H1 (cell line): ENCODE measurements at regions not wholly inside any gene's neighbourhood (a gene's known extent, or its start where the extent isn't known, plus 50 kb on each side); places are given as distances from the start of the nearest gene placed in this dataset.

Experiments used
- CTCF ChIA-PET: fragments of 300-600 bp; sonication (Branson Sonifier 250); formaldehyde crosslinking; loops from one replicate; lab custom pipeline; 2021; ENCODE audit not compliant: partially characterized antibody; lab: Charles Lee
- POLR2A ChIA-PET: fragments of 300-600 bp; sonication (Branson Sonifier 250); formaldehyde crosslinking; loops from one replicate; lab custom pipeline; 2021; ENCODE audit warnings: inconsistent platforms; ENCODE audit not compliant: partially characterized antibody; lab: Charles Lee
- DNase-seq, 2 experiments: peaks; one replicate each; pipeline versions ENCODE4 v3.0.0 to v3.0.0-alpha.2; 2010 to 2022; ENCODE audit warnings: low spot score in 2 of 2, low read depth in 1 of 2, mixed read lengths in 1 of 2
- FAIRE-seq: peaks from 2 replicates; lab custom pipeline; 2011; peaks lifted over from hg19 to GRCh38; lab: Jason Lieb, UNC
- H2AFZ ChIP-seq: 2 replicates; pipeline ENCODE4 v1.8.1; 2012; ENCODE audit warnings: low read length, inconsistent platforms
- H2AK5ac ChIP-seq: 2 replicates; pipeline ENCODE4 v1.6.1; 2013; ENCODE audit warnings: low read depth, low read length
- H2BK120ac ChIP-seq: replicated peaks from 2 replicates; pipeline ENCODE3; 2013; ENCODE audit warnings: low read depth, low read length, inconsistent platforms
- H2BK12ac ChIP-seq: 2 replicates; pipeline ENCODE4 v1.6.1; 2013; ENCODE audit warnings: low read depth, low read length
- H2BK15ac ChIP-seq: 2 replicates; pipeline ENCODE4 v1.6.1; 2013; ENCODE audit warnings: low read length
- H2BK20ac ChIP-seq: 2 replicates; pipeline ENCODE4 v1.6.1; 2013; ENCODE audit warnings: low read length
- H2BK5ac ChIP-seq: 2 replicates; pipeline ENCODE4 v1.6.1; 2013; ENCODE audit warnings: low read depth, low read length
- H3K14ac ChIP-seq: 2 replicates; pipeline ENCODE4 v1.6.1; 2013; ENCODE audit warnings: inconsistent platforms; ENCODE audit not compliant: insufficient read length
- H3K18ac ChIP-seq: 2 replicates; pipeline ENCODE4 v1.6.1; 2013; ENCODE audit warnings: low read length; ENCODE audit errors: extremely low read depth
- H3K23ac ChIP-seq: 2 replicates; pipeline ENCODE4 v1.6.1; 2013; ENCODE audit warnings: inconsistent platforms; ENCODE audit not compliant: insufficient read length
- H3K23me2 ChIP-seq: 2 replicates; pipeline ENCODE4 v1.6.1; 2013; ENCODE audit warnings: low read depth, low read length
- H3K27ac ChIP-seq: 2 replicates; pipeline ENCODE4 v1.6.1; 2011; ENCODE audit warnings: low read depth, low read length, inconsistent platforms
- H3K27me3 ChIP-seq, 4 experiments: replicated peaks in 1 of 4; 1 replicate in 1 of 4; 2 replicates in 3 of 4; pipeline versions ENCODE4 v1.6.1 to v1.8.1; 2011 to 2013; ENCODE audit warnings: low read length in 3 of 4, mild to moderate bottlenecking in 3 of 4, inconsistent platforms in 2 of 4, mixed read lengths in 2 of 4, moderate library complexity in 1 of 4; ENCODE audit not compliant: control insufficient read depth in 3 of 4, insufficient read depth in 3 of 4; ENCODE audit errors: extremely low read depth in 1 of 4
- H3K36me3 ChIP-seq, 4 experiments: 2 replicates each; pipeline versions ENCODE4 v1.6.1 to v1.8.1; 2011 to 2013; ENCODE audit warnings: mild to moderate bottlenecking in 4 of 4, low read length in 3 of 4, moderate library complexity in 2 of 4, control low read depth in 1 of 4, inconsistent platforms in 1 of 4; ENCODE audit not compliant: insufficient read depth in 4 of 4, control insufficient read depth in 2 of 4
- H3K4ac ChIP-seq: replicated peaks from 2 replicates; pipeline ENCODE3; 2013; ENCODE audit warnings: low read length, low read depth, mixed read lengths, inconsistent platforms; ENCODE audit not compliant: insufficient read length
- H3K4me1 ChIP-seq, 4 experiments: replicated peaks in 1 of 4; 1 replicate in 1 of 4; 2 replicates in 3 of 4; pipeline versions ENCODE4 v1.6.1 to v1.8.1; 2011 to 2013; ENCODE audit warnings: low read length in 3 of 4, inconsistent platforms in 2 of 4, mixed read lengths in 1 of 4; ENCODE audit not compliant: insufficient read depth in 4 of 4, control insufficient read depth in 3 of 4
- H3K4me2 ChIP-seq, 2 experiments: 2 replicates each; pipeline versions ENCODE4 v1.6.1 to v1.8.1; 2011 to 2013; ENCODE audit warnings: low read depth in 2 of 2, low read length in 2 of 2, control low read depth in 1 of 2, inconsistent platforms in 1 of 2, mild to moderate bottlenecking in 1 of 2; ENCODE audit not compliant: insufficient read depth in 1 of 2
- H3K4me3 ChIP-seq, 4 experiments: fragments of 200-600, 300-600 bp in 1 of 4; sonication (generic), shearing (Covaris generic), sonication (Bioruptor Twin) in 1 of 4; 2 replicates each; pipeline versions ENCODE4 v1.5.1 to v1.8.1; 2011 to 2016; ENCODE audit warnings: low read length in 4 of 4, low read depth in 3 of 4, control low read depth in 2 of 4, inconsistent platforms in 2 of 4, mild to moderate bottlenecking in 2 of 4, mixed read lengths in 1 of 4, moderate library complexity in 1 of 4; ENCODE audit not compliant: insufficient read depth in 2 of 4; ENCODE audit errors: extremely low read depth in 1 of 4
- H3K56ac ChIP-seq: replicated peaks from 2 replicates; pipeline ENCODE3; 2013; ENCODE audit warnings: low read depth, mild to moderate bottlenecking, mixed read lengths, low read length, inconsistent platforms; ENCODE audit not compliant: insufficient read length
- H3K79me1 ChIP-seq: 2 replicates; pipeline ENCODE4 v1.6.1; 2013; ENCODE audit warnings: low read depth, low read length, control low read depth
- H3K79me2 ChIP-seq, 2 experiments: 2 replicates each; pipeline versions ENCODE4 v1.6.1 to v1.8.1; 2012 to 2013; ENCODE audit warnings: low read length in 2 of 2, mild to moderate bottlenecking in 2 of 2, inconsistent platforms in 1 of 2; ENCODE audit not compliant: insufficient read depth in 2 of 2, control insufficient read depth in 1 of 2
- H3K9ac ChIP-seq, 4 experiments: replicated peaks in 1 of 4; 1 replicate in 1 of 4; 2 replicates in 3 of 4; pipeline versions ENCODE4 v1.6.1 to v1.8.1; 2011 to 2013; ENCODE audit warnings: low read depth in 3 of 4, low read length in 3 of 4, control low read depth in 2 of 4, mild to moderate bottlenecking in 2 of 4, moderate library complexity in 2 of 4, inconsistent platforms in 1 of 4; ENCODE audit errors: extremely low read depth in 1 of 4
- H3K9me3 ChIP-seq, 2 experiments: 2 replicates each; pipeline versions ENCODE4 v1.6.1 to v1.8.1; 2012 to 2013; ENCODE audit warnings: mild to moderate bottlenecking in 2 of 2, moderate library complexity in 2 of 2, control low read depth in 1 of 2, inconsistent platforms in 1 of 2, low read depth in 1 of 2, low read length in 1 of 2, mixed read lengths in 1 of 2; ENCODE audit not compliant: insufficient read depth in 2 of 2
- H4K20me1 ChIP-seq, 2 experiments: replicated peaks in 1 of 2; 2 replicates each; pipeline versions ENCODE3 to v1.8.1; 2011 to 2013; ENCODE audit warnings: inconsistent platforms in 2 of 2, low read length in 2 of 2, mild to moderate bottlenecking in 1 of 2; ENCODE audit not compliant: insufficient read depth in 2 of 2, control insufficient read depth in 1 of 2
- H4K5ac ChIP-seq: 2 replicates; pipeline ENCODE4 v1.6.1; 2013; ENCODE audit warnings: low read length, low read depth, mixed read lengths, inconsistent platforms; ENCODE audit not compliant: insufficient read length
- H4K8ac ChIP-seq: 2 replicates; pipeline ENCODE4 v1.8.0; 2013; ENCODE audit warnings: mild to moderate bottlenecking, moderate library complexity, low read length, inconsistent platforms; ENCODE audit not compliant: insufficient read depth; ENCODE audit errors: extremely low read depth
- H4K91ac ChIP-seq: replicated peaks from 2 replicates; pipeline ENCODE3; 2013; ENCODE audit warnings: low read length, mixed read lengths, inconsistent platforms; ENCODE audit not compliant: insufficient read length
- ATF2 ChIP-seq: IDR thresholded peaks from 2 replicates; pipeline ENCODE4 v1.6.1; 2012; ENCODE audit warnings: low read length, inconsistent platforms
- CREB1 ChIP-seq: IDR thresholded peaks from 2 replicates; pipeline ENCODE4 v1.6.1; 2012; ENCODE audit warnings: inconsistent platforms
- EGR1 ChIP-seq: IDR thresholded peaks from 2 replicates; pipeline ENCODE4 v1.6.1; 2011; ENCODE audit warnings: low read depth, low read length, borderline replicate concordance
- JUND ChIP-seq: IDR thresholded peaks from 2 replicates; pipeline ENCODE4 v1.6.1; 2011; ENCODE audit warnings: mild to moderate bottlenecking, improper control_type of control experiment, low read length
- PHF8 ChIP-seq: fragments of 200-600 bp; sonication (generic); conservative IDR thresholded peaks from 2 replicates; pipeline ENCODE4 v1.7.1; 2012; ENCODE audit warnings: low read depth, mild to moderate bottlenecking, inconsistent platforms, low read length, moderate library complexity
- SIN3A ChIP-seq, 2 experiments: IDR thresholded peaks in 1 of 2; conservative IDR thresholded peaks in 1 of 2; 2 replicates each; pipeline ENCODE4 v1.6.1; 2011 to 2012; ENCODE audit warnings: low read length in 2 of 2, improper control_type of control experiment in 1 of 2, low read depth in 1 of 2, mild to moderate bottlenecking in 1 of 2
- SP1 ChIP-seq: IDR thresholded peaks from 2 replicates; pipeline ENCODE4 v1.6.1; 2011; ENCODE audit warnings: low read depth, low read length
- SUZ12 ChIP-seq: fragments of 200-600 bp; sonication (generic); IDR thresholded peaks from 2 replicates; pipeline ENCODE4 v1.6.1; 2012; ENCODE audit warnings: mild to moderate bottlenecking, inconsistent platforms, low read length, moderate library complexity, mixed read lengths
- YY1 ChIP-seq: IDR thresholded peaks from 2 replicates; pipeline ENCODE4 v1.6.1; 2011; ENCODE audit warnings: low read depth, mild to moderate bottlenecking, low read length
- WGBS, 2 experiments: shearing (Covaris generic) in 1 of 2; methylation state at CpG; one replicate each; pipeline versions ENCODE4 v1.1.6 to v1.1.7; 2013 to 2015; ENCODE audit warnings: low lambda C conversion rate in 2 of 2, mixed read lengths in 2 of 2, inconsistent platforms in 1 of 2, low coverage in 1 of 2, missing lambda C conversion rate in 1 of 2; ENCODE audit not compliant: insufficient replicate concordance in 2 of 2, insufficient coverage in 1 of 2, insufficient read length in 1 of 2; ENCODE audit errors: extremely low coverage in 1 of 2, missing lambda C conversion rate in 1 of 2; 5-methylcytosine and 5-hydroxymethylcytosine counted together
- TF ChIP-seq, protein P1 (sequence below), 3 experiments: IDR thresholded peaks; 1 replicate in 2 of 3; 2 replicates in 1 of 3; pipeline versions ENCODE4 v1.5.1 to v1.6.1; 2011; ENCODE audit warnings: low read length in 3 of 3, mild to moderate bottlenecking in 3 of 3, inconsistent platforms in 2 of 3, low read depth in 1 of 3, moderate library complexity in 1 of 3; ENCODE audit not compliant: insufficient read depth in 1 of 3; ENCODE audit errors: control extremely low read depth in 1 of 3

DNA sequence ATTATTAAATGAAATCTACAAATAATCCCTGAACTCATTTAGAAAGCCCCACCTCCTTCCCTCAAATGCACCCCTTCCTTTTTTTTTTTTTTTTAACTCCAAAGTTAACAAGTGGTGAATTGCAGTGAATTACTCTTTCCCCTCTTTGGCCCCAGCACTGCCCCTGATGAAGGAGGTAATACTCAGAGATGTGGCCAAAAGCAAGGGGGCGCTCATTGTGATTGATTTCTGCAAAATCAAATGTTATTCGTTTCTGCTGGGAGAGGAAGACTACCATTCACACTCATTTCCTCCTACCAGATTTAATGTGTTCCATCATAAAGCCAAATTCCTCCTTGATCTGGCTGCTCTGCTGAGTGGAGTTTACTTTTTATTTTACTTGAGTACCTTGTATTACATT is 259.4 kb downstream of the GPD2 start:
- Histone ChIP-seq H3K4me1 (peaks cover 0 to 3% (median 0%) of the 10 kb centered on the region in 4 experiments; a peak in 1 of 7 replicates), H2BK5ac (no peak overlapping the region), H3K36me3 (no peaks in the 10 kb centered on the region), H3K23me2 (no peaks in the 10 kb centered on the region), H3K23ac (no peak overlapping the region), H4K5ac (no peak overlapping the region), H3K9ac (no peak overlapping the region), H2BK12ac (no peak overlapping the region), H3K79me1 (no peaks in the 10 kb centered on the region), H2AFZ (0 out of 2 replicates have a peak overlapping the region, but pooled peaks have one; percentile 10), H3K18ac (no peak overlapping the region), H3K56ac (no peak overlapping the region), H3K4ac (no peak overlapping the region), H3K9me3 (no peaks in the 10 kb centered on the region), H3K14ac (no peak overlapping the region), H4K8ac (no peak overlapping the region), H2BK120ac (no peak overlapping the region), H4K20me1 (no peaks in the 10 kb centered on the region), H3K79me2 (no peaks in the 10 kb centered on the region), H2BK20ac (0 out of 2 replicates have a peak overlapping the region, but pooled peaks have one; percentile 15), H3K4me3 (no peak overlapping the region), H3K27ac (no peak overlapping the region), H3K27me3 (no peaks in the 10 kb centered on the region), H4K91ac (no peak overlapping the region), H2BK15ac (no peak overlapping the region), H2AK5ac (no peak overlapping the region), H3K4me2 (no peak overlapping the region)
- 65% methylated on average over 2 of the region's 2 CpGs; no CpG with 5 or more reads in 1 of the 2 experiments for WGBS, 2 experiments
- CTCF ChIA-PET, result interaction anchor here (0.6 to 2.4 kb wide), 7 partner anchors 10 to 222 kb away, joined by 3 to 9 read pairs (median 3); no protein-coding TSS in a partner anchor
- FAIRE-seq (no peak), DNase-seq (no peak)
- POLR2A ChIA-PET, result no interaction called here
- TF ChIP-seq JUND (no peak), SUZ12 (no peak), SP1 (no peak), ATF2 (no peak), EGR1 (no peak), PHF8 (no peak), CREB1 (no peak), YY1 (no peak), SIN3A (conservative IDR thresholded peaks at IDR 0.05 in 1 of 2, IDR thresholded peaks at IDR 0.05 in 1 of 2; ENCODE audit: low read depth in 1 of 2, low read length in 2 of 2) (no peak)
- TF ChIP-seq, protein P1, sequence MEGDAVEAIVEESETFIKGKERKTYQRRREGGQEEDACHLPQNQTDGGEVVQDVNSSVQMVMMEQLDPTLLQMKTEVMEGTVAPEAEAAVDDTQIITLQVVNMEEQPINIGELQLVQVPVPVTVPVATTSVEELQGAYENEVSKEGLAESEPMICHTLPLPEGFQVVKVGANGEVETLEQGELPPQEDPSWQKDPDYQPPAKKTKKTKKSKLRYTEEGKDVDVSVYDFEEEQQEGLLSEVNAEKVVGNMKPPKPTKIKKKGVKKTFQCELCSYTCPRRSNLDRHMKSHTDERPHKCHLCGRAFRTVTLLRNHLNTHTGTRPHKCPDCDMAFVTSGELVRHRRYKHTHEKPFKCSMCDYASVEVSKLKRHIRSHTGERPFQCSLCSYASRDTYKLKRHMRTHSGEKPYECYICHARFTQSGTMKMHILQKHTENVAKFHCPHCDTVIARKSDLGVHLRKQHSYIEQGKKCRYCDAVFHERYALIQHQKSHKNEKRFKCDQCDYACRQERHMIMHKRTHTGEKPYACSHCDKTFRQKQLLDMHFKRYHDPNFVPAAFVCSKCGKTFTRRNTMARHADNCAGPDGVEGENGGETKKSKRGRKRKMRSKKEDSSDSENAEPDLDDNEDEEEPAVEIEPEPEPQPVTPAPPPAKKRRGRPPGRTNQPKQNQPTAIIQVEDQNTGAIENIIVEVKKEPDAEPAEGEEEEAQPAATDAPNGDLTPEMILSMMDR (IDR thresholded peaks at IDR 0.05; ENCODE audit: control extremely low read depth in 1 of 3, insufficient read depth in 1 of 3, low read depth in 1 of 3, low read length in 3 of 3), result peak in 2 of 3 experiments; percentile 17 to 50; a peak in 2 of 4 replicates
